ENCODE measurements at regions not wholly inside any gene's neighbourhood (a gene's known extent, or its start where the extent isn't known, plus 50 kb on each side); places are given as distances from the start of the nearest gene placed in this dataset.

GRCh38 chr15:80308002-80308401, 56.0 kb upstream of the CTXND1 start (continued):
- TF ChIP-seq ZNF891 (CRISPR knock-in tag; IDR thresholded peaks at IDR 0.05) (peak; percentile 17; the same call in 1 of the 2 replicates), NFE2L2 (IDR thresholded peaks at IDR 0.05; ENCODE audit: low read length) (no peak), ZBTB7A (CRISPR knock-in tag; IDR thresholded peaks at IDR 0.05) (no peak), SALL1 (CRISPR knock-in tag; IDR thresholded peaks at IDR 0.05) (peak; percentile 10; the same call in 1 of the 2 replicates), HOXA3 (CRISPR knock-in tag; IDR thresholded peaks at IDR 0.05) (0 out of 2 replicates have a peak, but pooled peaks have one; percentile 22), TFDP2 (CRISPR knock-in tag; IDR thresholded peaks at IDR 0.05) (no peak), DRAP1 (CRISPR knock-in tag; IDR thresholded peaks at IDR 0.05) (no peak), ARHGAP35 (CRISPR knock-in tag; IDR thresholded peaks at IDR 0.05; ENCODE audit: borderline replicate concordance) (no peak), ZMYM4 (CRISPR knock-in tag; IDR thresholded peaks at IDR 0.05) (peak; percentile 51; the same call in 1 of the 2 replicates), ZNF468 (CRISPR knock-in tag; IDR thresholded peaks at IDR 0.05) (no peak), ZNF263 (CRISPR knock-in tag; IDR thresholded peaks at IDR 0.05) (no peak), ZNF790 (CRISPR knock-in tag; IDR thresholded peaks at IDR 0.05; ENCODE audit: borderline replicate concordance) (no peak), ZNF746 (CRISPR knock-in tag; IDR thresholded peaks at IDR 0.05) (no peak), ARNT2 (CRISPR knock-in tag; IDR thresholded peaks at IDR 0.05; ENCODE audit: low read depth) (no peak)
